ENCODE measurements at regions not wholly inside any gene's neighbourhood (a gene's known extent, or its start where the extent isn't known, plus 50 kb on each side); places are given as distances from the start of the nearest gene placed in this dataset.

- CTCF ChIA-PET, result no interaction called here
- TF ChIP-seq CTCF (IDR thresholded peaks at IDR 0.05; ENCODE audit: unreplicated experiment), result no peak
- BruUV-seq (replicated peaks), result no TSS peak
- intact Hi-C loops (cut with micrococcal nuclease; ENCODE audit: unreplicated experiment), result no loop called here
- H3K27ac Mint-ChIP-seq (ENCODE audit: unreplicated experiment), result no peak overlapping the region
- H3K4me1 Mint-ChIP-seq (ENCODE audit: low read depth, unreplicated experiment), result no peaks in the 10 kb centered on the region
- DNase-seq, result no peak
- H3K9me3 Mint-ChIP-seq (ENCODE audit: low read depth, unreplicated experiment), result peaks cover 4% of the 10 kb centered on the region
- no peak overlapping the region for H3K4me3 Mint-ChIP-seq (ENCODE audit: low read depth, unreplicated experiment)
- no peaks in the 10 kb centered on the region for H3K36me3 Mint-ChIP-seq (ENCODE audit: insufficient read depth, unreplicated experiment)
- H3K27me3 Mint-ChIP-seq (ENCODE audit: unreplicated experiment), result no peaks in the 10 kb centered on the region
Measured at GRCh38 chr12:24696800-24697199, 252.1 kb downstream of the BCAT1 start.

GRCh38 chr12:24695657-24696329 is 253.1 kb downstream of the BCAT1 start:
- intact Hi-C loops (cut with micrococcal nuclease; ENCODE audit: unreplicated experiment), result no loop called here
- Mint-ChIP-seq H3K4me1 (ENCODE audit: low read depth, unreplicated experiment) (no peaks in the 10 kb centered on the region), H3K4me3 (ENCODE audit: low read depth, unreplicated experiment) (no peak overlapping the region), H3K9me3 (ENCODE audit: low read depth, unreplicated experiment) (peaks cover 4% of the 10 kb centered on the region), H3K27me3 (ENCODE audit: unreplicated experiment) (peaks cover 5% of the 10 kb centered on the region), H3K27ac (ENCODE audit: unreplicated experiment) (no peak overlapping the region), H3K36me3 (ENCODE audit: insufficient read depth, unreplicated experiment) (no peaks in the 10 kb centered on the region)
- BruUV-seq (replicated peaks), result no TSS peak
- CTCF ChIA-PET, result interaction anchor here (0.6 kb wide), 2 partner anchors 997 to 1984 kb away, joined by 3 to 6 read pairs; no protein-coding TSS in a partner anchor
- TF ChIP-seq CTCF (IDR thresholded peaks at IDR 0.05; ENCODE audit: unreplicated experiment), result no peak
- DNase-seq, result no peak

- no peak overlapping the region for H3K4me3 Mint-ChIP-seq (ENCODE audit: low read depth, unreplicated experiment)
- no peak for TF ChIP-seq CTCF (IDR thresholded peaks at IDR 0.05; ENCODE audit: unreplicated experiment)
- no peaks in the 10 kb centered on the region for H3K36me3 Mint-ChIP-seq (ENCODE audit: insufficient read depth, unreplicated experiment)
- CTCF ChIA-PET, result no interaction called here
- no peak for DNase-seq
- H3K9me3 Mint-ChIP-seq (ENCODE audit: low read depth, unreplicated experiment), result peaks cover 4% of the 10 kb centered on the region
- H3K27me3 Mint-ChIP-seq (ENCODE audit: unreplicated experiment), result peaks cover 12% of the 10 kb centered on the region
- BruUV-seq (replicated peaks), result no TSS peak
- intact Hi-C loops (cut with micrococcal nuclease; ENCODE audit: unreplicated experiment), result no loop called here
- no peak overlapping the region for H3K27ac Mint-ChIP-seq (ENCODE audit: unreplicated experiment)
- H3K4me1 Mint-ChIP-seq (ENCODE audit: low read depth, unreplicated experiment), result no peaks in the 10 kb centered on the region
Measured at GRCh38 chr12:24695103-24695502, 253.8 kb downstream of the BCAT1 start.

GRCh38 chr12:24688601-24689000 is 260.3 kb downstream of the BCAT1 start:
- CTCF ChIA-PET, result no interaction called here
- Mint-ChIP-seq H3K27ac (ENCODE audit: unreplicated experiment) (no peak overlapping the region), H3K36me3 (ENCODE audit: insufficient read depth, unreplicated experiment) (no peaks in the 10 kb centered on the region), H3K4me3 (ENCODE audit: low read depth, unreplicated experiment) (no peak overlapping the region), H3K4me1 (ENCODE audit: low read depth, unreplicated experiment) (no peaks in the 10 kb centered on the region), H3K27me3 (ENCODE audit: unreplicated experiment) (peaks cover 16% of the 10 kb centered on the region), H3K9me3 (ENCODE audit: low read depth, unreplicated experiment) (peaks cover 8% of the 10 kb centered on the region)
- intact Hi-C loops (cut with micrococcal nuclease; ENCODE audit: unreplicated experiment), result no loop called here
- no TSS peak for BruUV-seq (replicated peaks)
- no peak for DNase-seq
- TF ChIP-seq CTCF (IDR thresholded peaks at IDR 0.05; ENCODE audit: unreplicated experiment), result no peak

Data from Calu3 (cell line).